ENCODE measurements at regions not wholly inside any gene's neighbourhood (a gene's known extent, or its start where the extent isn't known, plus 50 kb on each side); places are given as distances from the start of the nearest gene placed in this dataset.

DNA sequence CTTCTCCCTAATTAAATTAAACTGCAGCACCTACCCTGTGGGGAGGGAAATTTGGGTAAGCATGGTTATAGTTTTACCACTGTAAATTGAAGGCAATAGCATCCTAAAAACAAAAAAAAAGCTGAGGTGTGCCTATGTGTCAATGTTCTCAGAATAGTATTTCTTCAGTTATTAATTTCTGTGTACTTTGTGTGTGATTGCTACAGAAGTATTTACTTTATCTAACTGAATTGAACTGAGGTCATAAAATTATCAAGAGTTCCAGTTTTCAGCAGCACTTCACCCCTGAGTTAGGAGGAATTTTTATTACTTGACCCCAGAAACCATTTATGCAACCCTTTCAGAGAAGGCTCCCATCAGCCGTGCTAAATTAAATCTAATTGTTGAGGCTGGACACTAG, 333.6 kb upstream of the ALCAM start:
- DNase-seq = no peak
- TF ChIP-seq POLR2A (IDR thresholded peaks at IDR 0.05; ENCODE audit: low read length) = no peak
- TF ChIP-seq GATA1 (IDR thresholded peaks at IDR 0.05; ENCODE audit: low read depth, low read length) = no peak

DNA sequence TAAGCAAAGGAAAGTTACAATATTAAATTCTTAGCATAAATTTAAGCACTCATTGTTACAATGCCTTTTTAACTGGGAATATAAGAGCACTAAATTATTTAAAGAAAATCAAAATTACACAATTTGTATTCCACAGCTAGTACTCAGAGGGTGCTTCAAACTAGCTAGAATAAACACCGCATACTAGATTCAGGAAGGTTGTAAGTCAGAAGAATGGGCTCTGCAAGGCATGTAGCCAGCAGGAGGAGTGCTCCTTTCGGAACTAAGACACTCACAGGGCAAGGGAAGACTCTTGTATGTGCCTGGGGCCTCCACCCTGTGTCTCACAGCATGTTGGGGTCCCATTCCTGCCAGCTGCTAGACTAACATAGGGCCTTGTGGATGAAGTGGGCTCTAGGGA, 327.7 kb upstream of the ALCAM start:
- TF ChIP-seq POLR2A (IDR thresholded peaks at IDR 0.05; ENCODE audit: low read length) (no peak), GATA1 (IDR thresholded peaks at IDR 0.05; ENCODE audit: low read depth, low read length) (no peak)
- DNase-seq = no peak

DNA sequence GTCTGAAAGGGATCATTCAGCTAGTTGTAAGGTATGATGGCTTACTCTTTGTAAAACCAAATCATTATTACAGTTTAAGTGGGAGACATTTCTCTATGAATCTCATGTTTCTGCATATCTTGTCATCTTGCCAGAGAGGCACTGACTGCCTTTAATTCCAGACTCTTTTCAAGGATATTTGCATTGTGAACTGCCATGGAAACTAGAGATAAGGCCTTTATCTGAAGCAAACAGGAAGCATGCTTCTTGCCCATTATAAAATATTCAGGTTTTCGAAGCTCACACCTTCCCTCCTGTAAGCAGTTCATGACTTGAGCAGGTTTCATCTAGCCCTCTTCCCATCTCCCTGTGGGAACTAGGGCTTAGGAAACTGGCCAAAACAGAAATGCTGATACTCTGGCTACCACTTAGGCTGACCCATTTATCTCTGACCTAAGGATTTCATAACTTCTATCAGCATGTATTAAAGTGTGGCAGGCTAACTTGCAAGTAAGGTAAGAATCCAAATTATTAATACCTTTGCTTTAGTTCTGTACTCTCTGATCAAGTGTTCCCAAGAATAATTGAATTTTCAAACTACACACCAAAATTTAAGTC, 326.6 kb upstream of the ALCAM start:
- TF ChIP-seq POLR2A (IDR thresholded peaks at IDR 0.05; ENCODE audit: low read length) (no peak), GATA1 (IDR thresholded peaks at IDR 0.05; ENCODE audit: low read depth, low read length) (no peak)
- no peak for DNase-seq

DNA sequence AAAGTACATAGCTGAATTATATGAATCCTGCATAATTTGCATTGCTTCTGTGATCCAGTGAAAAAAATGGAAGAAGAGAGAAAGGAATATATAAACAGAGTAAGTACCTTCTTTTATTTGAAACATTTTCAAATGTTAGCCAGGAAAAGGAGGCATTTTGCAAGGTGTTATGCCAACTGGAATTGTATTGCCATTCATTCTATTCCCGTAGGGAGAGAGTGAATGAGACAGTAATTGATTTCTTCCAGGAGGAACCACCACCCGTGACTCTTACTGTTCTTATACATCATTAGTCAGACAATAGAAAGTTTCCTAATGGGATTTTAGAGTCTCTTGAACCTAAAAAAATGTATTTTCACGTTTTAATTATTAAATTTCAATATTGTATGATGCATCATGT, 324.1 kb upstream of the ALCAM start:
- TF ChIP-seq GATA1 (IDR thresholded peaks at IDR 0.05; ENCODE audit: low read depth, low read length) = no peak
- no peak for TF ChIP-seq POLR2A (IDR thresholded peaks at IDR 0.05; ENCODE audit: low read length)

DNA sequence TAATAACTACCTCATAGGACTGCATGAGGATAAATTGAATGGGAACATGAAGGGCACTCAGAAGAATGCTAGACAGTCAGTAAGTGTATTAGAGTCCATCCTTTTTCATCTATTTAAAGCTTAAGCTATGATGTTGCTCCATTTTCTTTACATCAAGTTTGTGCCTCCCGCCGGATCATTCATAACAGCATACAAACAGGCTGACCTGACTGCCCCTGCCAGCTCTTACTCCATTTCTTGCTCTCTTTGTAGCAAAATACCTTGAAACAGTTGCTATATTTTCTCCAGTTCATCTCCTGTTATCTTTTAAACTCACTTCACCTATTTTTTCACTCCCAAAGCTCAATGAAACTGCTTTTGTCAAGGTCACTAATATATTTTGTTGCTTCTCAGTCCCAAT, 315.6 kb upstream of the ALCAM start:
- no peak for TF ChIP-seq POLR2A (IDR thresholded peaks at IDR 0.05; ENCODE audit: low read length)
- TF ChIP-seq GATA1 (IDR thresholded peaks at IDR 0.05; ENCODE audit: low read depth, low read length) = no peak
- no peak for DNase-seq

More for the DNA sequence above, 324.1 kb upstream of the ALCAM start:
- DNase-seq = no peak

DNA sequence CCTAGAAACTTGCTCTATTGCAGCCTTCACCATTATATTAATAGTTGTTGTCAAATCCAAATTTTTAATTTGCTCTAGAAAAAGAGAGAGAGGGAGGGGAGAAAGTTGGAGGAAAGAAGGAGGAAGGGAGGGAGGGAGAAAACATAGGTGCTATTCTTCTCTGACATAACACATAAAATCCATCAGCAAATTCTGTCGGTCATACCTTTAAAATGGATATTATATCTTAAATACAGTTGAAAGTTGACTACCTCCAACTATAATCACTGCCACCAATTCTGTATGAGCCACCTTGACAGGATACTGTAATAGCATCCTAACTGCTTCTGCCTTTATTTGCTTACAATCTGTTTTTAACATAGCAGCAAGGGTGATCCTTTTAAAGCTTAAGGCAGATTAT, 314.7 kb upstream of the ALCAM start:
- no peak for DNase-seq
- no peak for TF ChIP-seq POLR2A (IDR thresholded peaks at IDR 0.05; ENCODE audit: low read length)
- TF ChIP-seq GATA1 (IDR thresholded peaks at IDR 0.05; ENCODE audit: low read depth, low read length) = no peak

DNA sequence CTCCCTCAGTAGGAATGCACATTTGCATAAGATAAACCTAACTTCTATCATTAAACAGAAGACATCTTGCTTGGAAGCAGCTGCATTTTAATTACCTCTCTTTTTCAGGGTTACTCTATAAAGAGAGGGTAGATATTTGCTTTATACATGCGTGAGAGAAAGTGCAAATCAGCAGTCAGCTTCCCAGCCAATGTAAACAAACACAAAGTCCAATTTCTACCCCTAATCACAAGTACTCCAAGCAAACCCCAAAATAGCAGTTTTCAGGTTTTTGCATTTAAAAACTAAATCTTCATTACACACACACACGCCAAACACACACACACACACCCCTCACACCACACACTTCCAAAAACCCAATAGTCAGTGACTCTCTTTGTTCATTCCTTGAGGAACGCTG, 303.9 kb upstream of the ALCAM start:
- TF ChIP-seq GATA1 (IDR thresholded peaks at IDR 0.05; ENCODE audit: low read depth, low read length) (no peak), POLR2A (IDR thresholded peaks at IDR 0.05; ENCODE audit: low read length) (no peak)
- DNase-seq = no peak

DNA sequence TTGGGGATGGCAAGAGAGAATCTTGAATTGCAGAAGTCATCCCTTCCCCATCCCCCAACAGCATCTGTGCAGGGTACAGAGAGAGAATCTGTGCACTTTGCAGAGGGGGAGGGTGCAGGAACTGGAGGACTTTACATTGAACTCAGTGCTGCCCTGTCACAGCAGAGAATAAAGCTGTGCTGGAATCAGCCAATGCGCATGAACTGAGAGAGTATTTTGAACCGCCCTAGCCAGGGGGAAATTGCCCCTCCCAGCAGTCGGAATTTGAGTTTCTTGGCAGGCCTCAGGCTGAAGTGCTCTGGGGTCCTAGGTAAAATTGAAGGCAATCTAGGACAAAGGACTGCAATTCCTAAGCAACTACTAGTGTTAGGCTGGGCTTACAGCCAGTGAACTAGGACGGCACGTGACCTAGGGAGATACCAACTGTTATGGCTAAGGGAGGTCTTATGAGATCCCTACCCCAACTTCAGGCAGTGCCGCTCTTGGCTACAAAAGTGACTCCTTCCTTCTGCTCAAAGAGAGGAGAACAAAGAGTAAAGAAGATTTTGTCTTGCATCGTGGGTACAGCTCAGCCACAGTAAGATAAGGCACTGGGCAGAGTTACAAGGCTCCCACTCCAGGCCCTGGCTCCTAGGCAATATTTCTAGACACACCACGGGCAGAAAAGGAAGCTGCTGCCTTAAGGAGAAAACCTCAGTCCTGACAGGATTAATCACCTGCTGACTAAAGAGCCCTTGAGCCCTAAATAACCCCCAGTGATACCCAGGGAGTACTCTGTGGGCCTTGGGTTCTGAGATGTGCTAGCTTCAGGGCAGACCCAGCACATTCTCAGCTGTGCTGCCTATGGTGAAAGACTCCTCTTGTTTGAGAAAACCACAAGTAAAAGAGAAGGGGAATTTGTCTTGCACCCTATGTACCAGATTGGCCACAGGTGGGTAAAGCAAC, 300.5 kb upstream of the ALCAM start:
- TF ChIP-seq POLR2A (IDR thresholded peaks at IDR 0.05; ENCODE audit: low read length) (no peak), GATA1 (IDR thresholded peaks at IDR 0.05; ENCODE audit: low read depth, low read length) (no peak)
- DNase-seq = no peak

DNA sequence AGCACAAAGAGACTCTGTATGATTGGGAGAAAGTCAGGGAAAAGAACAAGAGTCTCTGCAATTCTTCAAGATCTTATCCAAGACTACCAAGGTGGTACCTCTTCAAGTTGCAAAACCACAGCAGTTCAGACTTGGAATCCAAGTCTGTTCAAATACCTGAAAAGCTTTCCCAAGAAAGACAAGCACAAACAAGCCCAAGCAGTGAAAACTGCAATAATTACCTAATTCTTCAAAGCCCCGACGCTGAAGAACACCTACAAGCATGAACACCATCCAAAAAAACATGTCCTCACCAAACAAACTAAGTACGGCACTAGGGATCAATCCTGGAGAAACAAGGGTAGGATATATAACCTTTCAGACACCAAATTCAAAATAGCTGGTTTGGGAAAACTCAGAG, 299.3 kb upstream of the ALCAM start:
- no peak for DNase-seq
- TF ChIP-seq POLR2A (IDR thresholded peaks at IDR 0.05; ENCODE audit: low read length) = no peak
- TF ChIP-seq GATA1 (IDR thresholded peaks at IDR 0.05; ENCODE audit: low read depth, low read length) = no peak

DNA sequence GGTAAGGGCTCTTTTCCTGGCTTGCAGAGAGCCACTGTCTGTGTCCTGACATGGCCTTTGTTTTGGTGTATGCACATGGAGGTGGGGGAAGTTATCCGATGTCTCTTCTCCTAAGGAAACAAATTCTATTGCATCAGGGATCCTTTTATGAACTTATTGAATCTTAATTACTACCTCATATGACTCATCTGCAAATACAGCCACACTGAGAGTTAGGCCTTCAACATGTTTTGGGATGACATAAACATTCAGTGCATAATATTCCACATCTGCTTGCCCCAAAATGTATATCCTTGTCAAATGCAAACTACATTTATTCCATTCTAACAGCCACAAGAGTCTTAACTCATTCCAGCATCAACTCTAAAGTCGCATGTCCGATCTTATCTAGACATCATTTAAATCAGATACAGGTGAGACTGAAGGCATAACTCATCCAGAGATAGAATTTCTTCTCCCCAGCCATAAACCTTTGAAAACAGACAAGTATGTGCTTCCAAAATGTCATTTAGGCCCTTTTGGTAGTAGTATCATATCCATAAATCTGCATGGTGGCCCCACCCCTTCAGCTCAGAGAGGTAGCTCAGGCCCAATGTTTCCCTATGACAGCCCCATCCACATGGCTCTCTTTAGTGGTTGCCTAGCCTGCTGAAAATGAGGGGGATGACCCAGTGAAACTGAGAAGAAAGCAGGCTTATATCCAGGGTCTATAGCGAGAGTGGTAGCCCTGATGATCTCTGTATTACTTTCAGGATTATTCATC, 289.5 kb upstream of the ALCAM start:
- TF ChIP-seq POLR2A (IDR thresholded peaks at IDR 0.05; ENCODE audit: low read length) (no peak), GATA1 (IDR thresholded peaks at IDR 0.05; ENCODE audit: low read depth, low read length) (no peak)
- DNase-seq = no peak

DNA sequence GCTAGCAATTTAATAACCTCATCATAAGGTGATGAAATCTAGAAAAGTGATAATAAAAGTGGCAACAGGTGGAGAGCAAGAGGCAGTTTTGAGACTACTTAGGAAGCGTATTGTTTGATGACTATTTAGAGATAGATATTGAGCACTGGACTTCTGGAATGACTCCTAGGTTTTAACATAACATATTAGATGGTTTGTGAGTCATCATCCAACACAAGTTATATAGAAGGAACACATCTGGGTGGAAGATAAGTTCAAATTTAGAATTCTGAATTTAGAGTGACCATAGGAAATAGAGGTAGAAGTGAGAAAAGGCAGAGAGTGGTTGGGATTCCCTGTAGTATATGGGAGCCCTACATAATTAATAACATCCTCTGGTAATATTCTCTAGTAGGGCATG, 282.8 kb upstream of the ALCAM start:
- DNase-seq = no peak
- TF ChIP-seq GATA1 (IDR thresholded peaks at IDR 0.05; ENCODE audit: low read depth, low read length) (no peak), POLR2A (IDR thresholded peaks at IDR 0.05; ENCODE audit: low read length) (no peak)

DNA sequence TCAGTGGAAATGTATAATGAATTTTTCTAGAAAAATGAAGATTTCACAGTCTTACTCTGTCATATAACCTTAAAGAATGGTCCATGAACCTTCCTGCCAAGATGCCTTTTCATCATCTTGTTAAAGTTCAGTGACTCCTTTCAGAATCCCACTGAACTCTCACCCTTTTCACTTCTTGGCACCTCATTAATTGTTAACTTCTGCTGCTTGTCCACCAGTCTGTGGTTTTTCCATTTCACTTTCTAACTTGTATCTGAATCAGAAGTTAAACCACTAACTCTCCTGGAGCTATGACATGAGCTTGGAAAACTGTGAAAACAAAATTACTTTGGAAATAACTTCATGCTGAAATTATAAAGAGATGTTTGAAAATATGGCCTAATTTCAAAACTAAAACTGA, 281.2 kb upstream of the ALCAM start:
- DNase-seq = no peak
- no peak for TF ChIP-seq POLR2A (IDR thresholded peaks at IDR 0.05; ENCODE audit: low read length)

DNA sequence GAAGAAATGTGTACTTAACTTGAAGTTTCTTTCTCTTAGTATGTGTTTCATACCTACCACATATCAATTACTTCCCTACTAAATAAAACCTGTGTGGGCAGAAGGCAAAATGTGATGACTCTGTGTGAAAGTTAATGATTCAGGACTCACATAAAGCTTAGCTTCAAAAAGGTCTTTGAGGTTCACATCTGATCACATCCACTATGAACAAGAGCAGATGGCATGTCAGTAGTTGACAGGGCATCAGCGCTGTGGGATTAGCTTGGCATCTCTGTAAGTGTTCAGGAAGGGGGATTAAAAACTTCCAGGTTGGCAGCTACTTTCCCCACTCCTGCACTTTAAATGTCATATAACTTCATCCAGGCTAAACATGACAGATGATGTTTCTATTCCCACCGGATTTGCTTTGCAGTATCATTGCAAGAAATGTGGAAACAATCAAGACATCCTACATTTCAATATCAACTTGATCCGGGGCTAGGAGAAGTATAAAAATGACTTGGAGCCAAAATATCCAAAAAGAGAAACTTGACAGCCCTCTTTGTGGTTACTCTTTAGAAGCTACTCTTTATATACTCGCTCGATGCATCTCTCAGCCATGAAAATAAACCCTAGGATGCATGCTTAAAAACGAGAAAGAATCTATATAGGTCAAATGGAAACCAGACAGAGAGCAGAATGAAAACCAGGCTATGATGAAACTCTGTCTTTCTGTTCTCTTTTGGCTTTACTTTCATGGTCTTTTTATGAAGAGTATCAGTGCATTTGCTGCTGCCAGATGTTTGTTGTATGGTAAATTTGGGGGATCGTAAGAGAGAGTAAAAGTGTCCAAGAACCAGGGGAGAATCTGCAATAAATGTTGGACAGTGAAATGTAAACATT, 273.1 kb upstream of the ALCAM start:
- TF ChIP-seq POLR2A (IDR thresholded peaks at IDR 0.05; ENCODE audit: low read length) (no peak), GATA1 (IDR thresholded peaks at IDR 0.05; ENCODE audit: low read depth, low read length) (no peak)
- no peak for DNase-seq
